ELF-1 (cell line): ENCODE measurements at regions not wholly inside any gene's neighbourhood (a gene's known extent, or its start where the extent isn't known, plus 50 kb on each side); places are given as distances from the start of the nearest gene placed in this dataset.

Experiments
- DNase-seq: peaks from one replicate; pipeline ENCODE4 v3.0.0-alpha.2; 2016; ENCODE audit warnings: low read depth, low spot score

- no peak for DNase-seq
These were observed 149.2 kb downstream of the ACTL8 start for GRCh38 chr1:17904290-17904689.

GRCh38 chr1:17907999-17908398 lies 152.9 kb downstream of the ACTL8 start:
- no peak for DNase-seq

- DNase-seq: no peak
These were observed 153.8 kb downstream of the ACTL8 start for GRCh38 chr1:17908945-17909344.

DNA sequence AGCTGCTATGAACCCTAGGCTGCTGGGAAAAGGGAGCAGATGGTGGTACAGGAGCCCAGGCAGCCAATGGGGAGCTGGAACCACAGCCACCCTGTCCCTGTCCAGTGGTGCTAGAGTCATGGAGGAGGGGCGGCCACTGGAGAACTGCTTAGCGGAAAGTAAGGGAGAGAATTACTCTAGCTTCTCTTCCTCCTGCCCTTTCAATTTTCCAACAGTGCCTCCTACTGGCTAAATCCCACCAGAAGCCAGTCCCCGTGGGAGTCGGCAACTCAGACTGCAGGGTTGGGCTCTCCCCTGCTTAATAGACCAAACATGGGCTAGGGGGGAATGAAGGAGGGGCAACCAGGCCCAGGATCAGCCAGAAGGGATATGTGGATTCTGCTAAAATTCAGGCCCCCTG lies 154.5 kb downstream of the ACTL8 start:
- peak; percentile 87 for DNase-seq

DNA sequence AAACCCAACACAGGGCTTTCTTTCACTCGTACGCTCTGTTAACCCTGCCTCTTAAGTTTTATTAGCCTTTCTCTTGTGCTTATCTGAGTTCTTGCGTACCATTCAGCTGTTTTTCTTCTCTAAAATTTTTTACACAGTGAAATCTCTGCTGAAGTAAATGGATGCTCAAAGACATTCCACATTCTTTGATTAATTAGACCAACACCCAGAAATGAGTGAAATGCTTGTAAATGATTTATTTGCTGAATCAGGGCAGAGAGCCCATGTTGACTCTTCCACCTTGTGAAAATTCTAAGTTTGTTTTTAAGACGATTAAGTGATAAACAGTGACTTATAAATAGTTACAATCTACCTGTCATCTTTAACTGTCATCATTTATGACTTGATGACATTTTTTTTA lies 156.7 kb downstream of the ACTL8 start:
- DNase-seq: no peak

DNA sequence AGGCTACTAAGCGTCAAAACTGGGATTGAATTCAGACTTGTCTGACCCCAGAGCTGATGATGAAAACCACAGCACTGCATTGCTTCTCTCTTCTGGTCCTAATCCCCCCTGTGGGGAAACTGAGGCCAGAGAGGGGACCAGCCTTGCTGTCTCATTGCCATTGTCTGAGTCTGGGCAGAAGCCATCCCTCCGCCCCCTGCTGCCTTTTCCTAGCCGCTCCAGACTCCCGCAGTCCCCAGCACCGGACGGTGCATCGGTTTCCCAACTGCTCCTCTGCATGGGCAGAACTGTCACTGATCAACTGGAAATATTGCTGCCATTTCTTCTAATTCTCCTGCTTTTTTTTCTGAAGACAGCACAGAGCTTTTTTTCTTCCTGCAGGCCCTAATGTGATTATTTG lies 157.4 kb downstream of the ACTL8 start:
- DNase-seq: no peak

GRCh38 chr1:17913326-17914115 lies 158.4 kb downstream of the ACTL8 start:
- no peak for DNase-seq

DNA sequence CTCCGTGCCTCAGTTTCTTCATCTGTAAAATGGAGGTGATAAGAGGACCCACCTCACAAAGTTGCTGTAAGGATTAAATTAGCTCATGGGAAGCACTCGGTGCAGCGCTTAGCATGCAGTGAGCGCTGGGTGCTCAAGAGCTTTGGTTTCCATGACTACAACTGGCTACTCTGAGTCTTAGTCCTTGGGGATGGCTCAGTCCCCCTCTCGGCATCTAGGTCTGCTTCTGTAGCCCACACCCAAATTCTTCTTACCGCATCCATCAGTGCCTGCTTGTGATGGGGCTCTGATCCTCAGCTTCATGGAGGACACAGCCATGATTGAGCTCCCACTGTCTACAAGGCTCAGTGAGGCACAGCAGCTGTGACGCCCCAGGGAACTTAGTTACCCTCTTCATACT lies 159.0 kb downstream of the ACTL8 start:
- DNase-seq: no peak

DNA sequence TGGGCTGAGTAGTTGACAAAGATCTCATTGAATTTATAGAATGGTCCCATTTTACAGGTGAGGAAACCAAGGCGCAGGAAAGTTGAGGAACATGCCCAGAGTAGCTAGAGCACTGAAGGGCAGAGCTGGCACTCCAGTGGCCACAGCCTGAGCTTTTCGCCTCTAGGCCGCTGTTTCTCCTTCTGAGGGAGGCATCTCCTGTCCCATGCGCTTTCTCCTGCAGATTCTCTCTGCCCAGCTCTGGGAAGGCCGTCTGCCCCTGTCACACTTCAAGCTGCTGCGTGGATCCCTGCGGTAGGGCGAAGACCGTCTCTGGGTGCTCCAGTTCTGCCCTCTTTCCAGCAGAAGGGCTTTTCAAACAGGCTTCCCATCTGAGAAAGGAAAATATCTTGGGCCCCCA lies 159.9 kb downstream of the ACTL8 start:
- DNase-seq: no peak

- DNase-seq: no peak
These were observed 160.5 kb downstream of the ACTL8 start for GRCh38 chr1:17915511-17916197.

DNA sequence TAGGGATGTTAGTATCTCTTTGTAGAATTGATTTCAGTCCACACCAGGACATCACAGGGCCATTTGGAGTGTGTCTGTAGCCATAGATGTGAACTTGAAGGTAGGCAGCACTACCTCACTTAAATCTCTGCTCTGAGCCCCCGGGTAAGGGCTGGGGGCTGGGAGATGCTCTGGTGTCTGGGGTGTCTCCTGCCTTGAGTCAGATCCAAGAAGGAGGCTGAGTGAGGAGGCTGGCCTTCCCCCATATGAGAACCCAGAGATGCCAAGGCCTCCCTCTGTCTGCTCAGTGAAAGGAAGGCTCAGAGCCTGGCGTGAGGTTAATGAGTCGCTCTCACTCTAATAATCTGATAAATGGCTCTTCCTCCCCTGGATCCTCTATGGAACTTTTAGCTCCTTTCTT lies 161.6 kb downstream of the ACTL8 start:
- DNase-seq: no peak

GRCh38 chr1:17919525-17920439 lies 164.6 kb downstream of the ACTL8 start:
- peak; percentile 56 for DNase-seq

GRCh38 chr1:17920881-17921640 lies 165.9 kb downstream of the ACTL8 start:
- no peak for DNase-seq

DNA sequence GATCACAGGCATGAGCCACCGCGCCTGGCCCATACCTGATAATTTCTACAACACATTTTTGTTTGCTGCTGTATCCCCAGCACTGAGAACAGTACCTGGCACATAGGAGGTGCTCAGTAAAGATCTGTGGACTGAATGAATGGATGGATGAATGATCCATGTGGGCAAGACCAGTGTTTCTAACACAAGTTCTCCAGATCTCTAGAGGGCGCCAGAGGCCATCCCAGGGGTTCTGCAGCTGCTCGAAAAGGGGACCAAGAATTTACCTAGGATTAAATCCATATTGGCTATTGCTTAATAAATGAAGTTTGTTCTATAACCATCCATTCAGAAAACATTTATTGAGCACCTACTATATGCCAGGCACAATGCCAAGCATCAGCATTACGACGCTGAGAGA lies 167.7 kb downstream of the ACTL8 start:
- peak; percentile 22 for DNase-seq

DNA sequence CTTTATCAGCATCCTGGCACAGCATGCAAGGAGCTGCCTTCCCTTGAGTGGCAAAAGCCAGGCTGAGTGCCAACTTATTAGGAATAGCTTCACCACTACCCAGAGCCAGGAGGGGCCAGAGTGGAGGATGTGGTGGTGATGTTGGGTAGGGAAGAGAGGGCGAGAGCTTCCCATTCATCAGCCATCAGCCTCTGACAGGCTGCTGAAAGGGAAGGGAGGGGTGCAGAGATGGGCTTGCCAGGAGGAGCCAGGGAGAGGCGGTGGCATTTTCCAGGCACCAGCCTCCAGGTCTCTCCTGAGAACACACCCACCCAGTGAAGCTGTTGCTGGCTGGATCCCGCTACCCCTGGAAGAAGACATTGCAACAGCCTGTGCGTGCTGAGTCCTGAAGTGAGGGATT lies 168.5 kb downstream of the ACTL8 start:
- no peak for DNase-seq

- no peak for DNase-seq
These were observed 169.4 kb downstream of the ACTL8 start for GRCh38 chr1:17924578-17924977.

DNA sequence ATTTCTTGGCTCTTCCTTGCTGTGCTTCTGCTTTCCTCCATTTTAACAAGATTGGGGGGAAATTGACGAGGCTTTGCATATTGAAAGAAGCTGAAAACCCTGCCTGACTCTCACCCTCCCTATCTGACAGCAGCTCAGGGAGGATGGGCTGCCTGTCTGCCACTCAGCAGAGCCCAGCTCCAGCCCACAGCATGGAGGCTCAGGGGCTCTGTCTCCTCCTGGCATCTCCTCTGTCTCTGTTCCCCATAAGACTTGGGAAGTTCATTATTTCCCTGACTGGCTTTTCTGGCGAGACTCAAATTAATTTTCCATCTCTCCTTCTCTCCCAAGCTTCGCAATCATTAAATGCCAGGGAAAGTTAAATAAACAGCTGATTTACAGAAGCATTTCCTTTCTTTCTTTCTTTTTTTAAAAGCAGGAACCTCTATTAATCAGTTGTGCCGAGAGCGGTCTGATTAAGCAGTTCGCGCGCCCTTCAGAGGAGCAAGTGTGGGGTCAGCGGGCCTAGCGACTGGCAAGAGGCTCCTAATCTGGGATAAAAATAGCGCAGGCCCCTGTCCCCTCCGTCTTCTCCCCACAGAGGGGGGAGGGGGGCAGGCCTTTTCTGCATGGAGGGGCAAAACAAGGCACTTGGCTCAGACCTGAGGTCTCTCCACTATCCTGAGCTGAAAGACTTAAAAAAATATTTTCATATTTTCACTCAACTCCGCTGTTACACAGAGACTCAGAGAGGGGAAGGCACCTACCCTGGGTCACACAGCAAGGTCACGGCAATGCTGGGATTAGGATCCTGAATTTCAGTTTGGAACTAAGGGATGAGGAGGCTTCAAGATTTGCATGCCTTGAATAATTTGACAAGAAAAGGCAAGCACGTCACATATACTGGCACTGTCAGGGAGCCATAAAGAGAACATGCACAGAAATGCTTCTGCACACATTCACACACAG lies 170.4 kb downstream of the ACTL8 start:
- DNase-seq: no peak

DNA sequence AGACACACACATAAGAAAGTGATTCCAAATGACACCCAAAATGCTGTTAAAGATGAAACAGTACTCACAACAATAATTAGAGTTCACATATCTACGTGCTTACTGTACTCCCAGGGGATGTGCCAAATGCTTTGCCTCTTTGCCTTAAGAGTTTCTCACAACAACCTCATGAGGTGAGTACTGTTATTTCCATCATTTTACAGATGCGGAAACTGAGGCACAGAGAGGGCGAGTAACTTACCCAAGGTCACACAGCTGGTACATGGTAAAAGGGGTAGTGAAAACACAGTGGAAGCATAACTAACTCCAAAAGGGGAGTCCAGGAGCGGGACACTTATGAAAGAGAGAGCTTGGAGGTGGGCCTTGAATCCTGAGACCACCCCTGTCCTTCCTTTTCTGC lies 171.8 kb downstream of the ACTL8 start:
- DNase-seq: no peak

DNA sequence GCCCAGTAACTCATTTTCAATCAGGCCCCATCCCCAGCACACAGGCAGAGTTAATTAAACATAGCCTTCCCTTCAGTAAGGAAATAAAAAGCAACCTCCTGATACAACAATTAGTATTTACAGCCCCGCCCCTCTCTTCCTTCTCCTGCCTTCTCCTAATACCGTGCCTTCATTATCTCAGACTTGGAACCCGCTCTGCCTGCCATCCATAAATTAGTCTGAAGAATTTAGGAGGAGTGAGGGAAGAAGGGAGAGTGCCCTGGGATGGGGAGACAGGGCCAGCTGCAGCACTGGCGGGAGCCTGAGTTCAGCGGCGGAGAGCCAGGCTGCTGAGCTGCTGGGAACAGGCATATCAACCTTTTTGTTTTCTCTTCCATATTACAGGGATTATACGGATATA lies 172.8 kb downstream of the ACTL8 start:
- DNase-seq: no peak

DNA sequence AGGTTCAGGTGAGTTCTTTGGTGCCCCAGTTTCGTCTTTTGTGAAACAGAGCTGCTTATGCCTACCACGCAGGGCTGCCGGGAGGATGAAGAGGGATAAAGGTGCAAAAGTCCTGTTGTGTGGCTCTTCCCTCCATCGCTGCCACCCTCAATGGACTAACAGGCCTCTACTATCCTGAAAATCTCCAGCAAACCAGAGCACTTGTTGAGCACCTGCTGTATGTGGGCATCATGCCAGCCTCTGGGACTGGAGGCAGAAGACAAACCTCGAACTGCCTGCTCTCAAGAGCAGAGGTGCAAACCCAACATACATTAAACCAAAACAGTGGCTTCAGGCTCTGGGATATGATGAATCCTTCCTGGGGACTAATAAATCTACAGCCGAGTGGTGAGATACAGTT lies 174.1 kb downstream of the ACTL8 start:
- no peak for DNase-seq
